Right lobe of liver (tissue), 6 donors: ENCODE measurements at regions not wholly inside any gene's neighbourhood (a gene's known extent, or its start where the extent isn't known, plus 50 kb on each side); places are given as distances from the start of the nearest gene placed in this dataset.
A peak's percentile ranks its signal among the peaks of the same experiment; 100 is the strongest.

ENCODE experiments used
- ATAC-seq, 4 donors: fragments of 200-7000 bp; cut with Tn5 transposase; one replicate each; pipeline ENCODE4 v1.9.1; 2020; ENCODE audit warnings: mild to moderate bottlenecking in 4 of 4, moderate library complexity in 4 of 4
- DNase-seq, 3 donors: peaks; one replicate each; pipeline ENCODE4 v3.0.0-alpha.2; 2020
- H3K27ac ChIP-seq, 3 donors: fragments of 200-600 bp; one replicate each; pipeline ENCODE4 v1.8.0; 2022
- H3K27me3 ChIP-seq, 2 donors: fragments of 200-600 bp; one replicate each; pipeline ENCODE4 v1.8.0; 2022
- H3K36me3 ChIP-seq, 4 donors: fragments of 200-600 bp; sonication (generic) in 1 of 4; one replicate each; pipeline versions ENCODE4 v1.5.1 to v1.8.0; 2017 to 2022; ENCODE audit warnings: control low read depth in 1 of 4
- H3K4me1 ChIP-seq, 4 donors: fragments of 200-600 bp; sonication (generic) in 1 of 4; one replicate each; pipeline versions ENCODE4 v1.5.1 to v1.8.0; 2017 to 2022; ENCODE audit warnings: control low read depth in 1 of 4
- H3K4me3 ChIP-seq, 3 donors: fragments of 200-600 bp; one replicate each; pipeline ENCODE4 v1.8.0; 2022
- H3K9me3 ChIP-seq, 4 donors: fragments of 200-600 bp; sonication (generic) in 1 of 4; one replicate each; pipeline versions ENCODE4 v1.5.1 to v1.8.0; 2017 to 2022; ENCODE audit warnings: control low read depth in 1 of 4
- POLR2A ChIP-seq: fragments of 450-650 bp; IDR thresholded peaks from one replicate; pipeline ENCODE4 v1.6.1; 2017; ENCODE audit warnings: antibody characterized with exemption, mild to moderate bottlenecking
- WGBS: methylation state at CpG from one replicate; pipeline ENCODE4 v1.1.6; 2018; ENCODE audit warnings: low coverage, low lambda C conversion rate; ENCODE audit not compliant: insufficient coverage; ENCODE audit errors: missing lambda C conversion rate; 5-methylcytosine and 5-hydroxymethylcytosine counted together
- intact Hi-C, 2 donors: fragments of 100-400 bp; cut with DNase I; formaldehyde crosslinking; loops; one replicate each; pipeline versions ENCODE4 v1.11.2 to v1.14.1; 2022
- TF ChIP-seq, protein P1 (sequence below), 4 donors: fragments of 200-600 bp in 3 of 4; fragments of 450-650 bp in 1 of 4; IDR thresholded peaks; one replicate each; pipeline versions ENCODE4 v1.5.1 to v1.8.0; 2016 to 2022; ENCODE audit warnings: antibody characterized with exemption in 4 of 4, mild to moderate bottlenecking in 2 of 4
- donor health status: DM: no; HTN: yes; CAD: no.
- donor health status: DM: no; HTN: no; CAD: no.
- donor health status: DM: no; HTN: no; CAD: no.
- donor health status: DM: no; HTN: yes; CAD: no.
- donor health status: DM: no; HTN: yes; CAD: no.

DNA sequence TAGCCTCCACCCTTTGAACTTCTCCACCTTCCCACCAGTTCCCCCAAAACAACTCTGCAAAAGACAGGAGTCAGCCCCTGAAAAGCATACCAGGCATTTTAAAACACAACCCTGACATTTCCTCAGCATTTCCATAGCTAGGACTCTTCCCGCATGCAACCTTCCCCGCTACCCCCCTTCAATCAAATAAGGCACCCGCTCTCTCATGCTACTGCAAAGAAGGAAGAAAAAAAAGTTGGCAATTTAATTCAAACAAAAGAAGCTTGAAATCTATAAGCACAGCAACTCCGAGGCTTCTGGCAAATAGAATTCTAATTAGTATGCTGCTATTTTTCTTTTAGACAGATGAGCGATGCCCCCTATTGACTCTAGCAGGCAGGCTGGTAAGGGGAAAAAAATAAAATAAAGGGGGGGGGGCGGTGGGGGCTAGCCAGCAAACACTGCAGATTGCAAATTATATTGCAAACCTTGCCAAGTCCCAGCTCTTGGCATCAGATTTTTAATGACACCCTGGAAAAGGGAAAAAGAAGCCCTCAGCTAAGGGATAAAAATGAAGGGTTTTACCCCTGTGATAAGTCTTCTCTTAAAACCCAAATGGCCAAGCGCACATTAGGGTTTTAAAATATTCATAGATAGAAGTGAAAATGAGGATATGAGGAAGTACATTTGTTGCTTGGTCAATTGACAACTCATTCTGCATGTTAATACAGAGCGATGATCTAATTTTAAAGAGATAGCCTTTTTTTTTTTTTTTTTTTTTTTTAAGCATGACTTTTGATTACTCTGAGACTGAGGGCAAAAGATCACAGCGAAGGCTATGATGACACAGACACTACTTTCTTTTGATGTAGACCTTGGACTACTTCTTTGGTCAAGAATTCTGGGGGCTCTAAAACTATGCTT lies 255.2 kb downstream of the NR2F2 start:
- H3K36me3 ChIP-seq = no peaks in the 10 kb centered on the region
- no peaks in the 10 kb centered on the region for H3K27me3 ChIP-seq
- H3K4me1 ChIP-seq = no peaks in the 10 kb centered on the region
- no peak for DNase-seq
- no peak overlapping the region for H3K27ac ChIP-seq
- H3K9me3 ChIP-seq = no peaks in the 10 kb centered on the region
- no peak for ATAC-seq
- 37% methylated on average over 9 of the region's 9 CpGs for WGBS
- no peak for TF ChIP-seq POLR2A
- TF ChIP-seq, protein P1, sequence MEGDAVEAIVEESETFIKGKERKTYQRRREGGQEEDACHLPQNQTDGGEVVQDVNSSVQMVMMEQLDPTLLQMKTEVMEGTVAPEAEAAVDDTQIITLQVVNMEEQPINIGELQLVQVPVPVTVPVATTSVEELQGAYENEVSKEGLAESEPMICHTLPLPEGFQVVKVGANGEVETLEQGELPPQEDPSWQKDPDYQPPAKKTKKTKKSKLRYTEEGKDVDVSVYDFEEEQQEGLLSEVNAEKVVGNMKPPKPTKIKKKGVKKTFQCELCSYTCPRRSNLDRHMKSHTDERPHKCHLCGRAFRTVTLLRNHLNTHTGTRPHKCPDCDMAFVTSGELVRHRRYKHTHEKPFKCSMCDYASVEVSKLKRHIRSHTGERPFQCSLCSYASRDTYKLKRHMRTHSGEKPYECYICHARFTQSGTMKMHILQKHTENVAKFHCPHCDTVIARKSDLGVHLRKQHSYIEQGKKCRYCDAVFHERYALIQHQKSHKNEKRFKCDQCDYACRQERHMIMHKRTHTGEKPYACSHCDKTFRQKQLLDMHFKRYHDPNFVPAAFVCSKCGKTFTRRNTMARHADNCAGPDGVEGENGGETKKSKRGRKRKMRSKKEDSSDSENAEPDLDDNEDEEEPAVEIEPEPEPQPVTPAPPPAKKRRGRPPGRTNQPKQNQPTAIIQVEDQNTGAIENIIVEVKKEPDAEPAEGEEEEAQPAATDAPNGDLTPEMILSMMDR (IDR thresholded peaks at IDR 0.05) = peak; percentile 4 to 32 (median 24)
- intact Hi-C loops = no loop called here
- no peak overlapping the region for H3K4me3 ChIP-seq

DNA sequence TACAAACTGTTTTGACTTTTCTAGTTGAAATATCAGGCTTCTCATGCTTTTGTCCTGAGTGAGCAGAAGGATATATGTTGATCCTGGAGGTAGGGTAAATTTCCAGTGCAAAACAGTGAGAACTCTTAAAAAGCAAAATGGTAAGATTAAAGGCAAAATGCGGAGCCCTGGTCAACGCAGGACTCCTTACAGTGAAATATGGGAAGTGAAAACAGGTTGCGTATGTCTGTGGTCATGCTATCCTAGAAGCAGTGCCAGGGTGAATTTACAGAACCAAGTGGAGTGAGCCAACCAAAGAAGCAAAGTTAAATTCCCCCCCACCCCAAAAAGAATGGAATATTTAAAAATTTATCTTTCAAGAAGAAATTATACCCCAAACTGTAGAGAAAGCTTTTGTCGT lies 256.4 kb downstream of the NR2F2 start:
- intact Hi-C loops = no loop called here
- H3K27me3 ChIP-seq = no peaks in the 10 kb centered on the region
- no peak overlapping the region for H3K4me3 ChIP-seq
- no peak for DNase-seq
- no peaks in the 10 kb centered on the region for H3K36me3 ChIP-seq
- H3K9me3 ChIP-seq = no peaks in the 10 kb centered on the region
- H3K4me1 ChIP-seq = no peaks in the 10 kb centered on the region
- no peak for ATAC-seq
- 59% methylated on average over 4 of the region's 4 CpGs for WGBS
- no peak overlapping the region for H3K27ac ChIP-seq
- TF ChIP-seq, protein P1 (IDR thresholded peaks at IDR 0.05) = no peak
- TF ChIP-seq POLR2A = no peak

DNA sequence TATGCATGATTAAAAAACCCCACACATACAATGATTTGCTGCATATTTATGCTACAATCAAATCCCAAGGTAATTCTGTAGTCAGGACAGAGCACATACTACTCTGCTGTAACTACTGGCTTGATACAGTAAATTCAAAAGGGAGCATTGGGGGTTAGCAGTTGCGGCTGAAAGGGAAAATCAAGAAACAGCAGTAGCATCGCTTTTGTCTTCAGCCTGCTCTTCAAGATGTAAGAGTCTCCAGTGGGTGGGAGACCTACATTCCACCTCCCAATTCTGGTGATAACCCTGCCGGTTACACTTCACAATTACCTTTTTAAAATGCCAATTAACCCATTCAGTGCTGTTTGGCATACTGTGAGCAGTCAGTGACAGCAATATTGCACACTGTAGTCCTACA lies 259.4 kb downstream of the NR2F2 start:
- TF ChIP-seq, protein P1 (IDR thresholded peaks at IDR 0.05) = no peak
- TF ChIP-seq POLR2A = no peak
- H3K4me3 ChIP-seq = no peak overlapping the region
- no peaks in the 10 kb centered on the region for H3K27me3 ChIP-seq
- intact Hi-C loops = no loop called here
- no peak overlapping the region for H3K27ac ChIP-seq
- ATAC-seq (no peak), DNase-seq (no peak)
- WGBS = 56% methylated on average over 3 of the region's 3 CpGs
- H3K36me3 ChIP-seq = no peaks in the 10 kb centered on the region
- no peaks in the 10 kb centered on the region for H3K4me1 ChIP-seq
- H3K9me3 ChIP-seq = no peaks in the 10 kb centered on the region

DNA sequence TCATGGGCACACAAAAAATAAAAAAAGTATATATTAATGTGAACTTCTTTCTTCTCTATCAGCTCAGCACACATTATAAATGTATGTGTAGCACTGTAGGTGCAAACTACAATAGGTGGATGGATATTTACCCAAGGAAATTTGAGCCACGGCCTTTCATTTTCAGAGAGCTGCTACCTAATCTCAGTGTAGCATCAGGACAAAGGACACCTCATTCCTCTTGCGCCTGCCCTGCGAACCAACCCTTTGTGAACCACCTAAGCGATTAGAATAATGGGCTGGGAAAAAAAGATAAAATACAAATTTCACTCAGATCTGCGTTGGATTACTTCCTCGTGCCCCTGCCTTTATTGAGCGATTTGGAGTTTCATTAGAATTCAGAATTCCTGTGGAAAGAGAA lies 263.2 kb downstream of the NR2F2 start:
- Histone ChIP-seq H3K27ac (no peak overlapping the region), H3K4me1 (no peaks in the 10 kb centered on the region), H3K9me3 (no peaks in the 10 kb centered on the region), H3K36me3 (no peaks in the 10 kb centered on the region), H3K4me3 (no peak overlapping the region), H3K27me3 (no peaks in the 10 kb centered on the region)
- DNase-seq (no peak), ATAC-seq (no peak)
- intact Hi-C loops = no loop called here
- TF ChIP-seq POLR2A = no peak
- TF ChIP-seq, protein P1 (IDR thresholded peaks at IDR 0.05) = no peak
- WGBS = 19% methylated on average over 7 of the region's 7 CpGs
